H1 (cell line): ENCODE measurements at regions not wholly inside any gene's neighbourhood (a gene's known extent, or its start where the extent isn't known, plus 50 kb on each side); places are given as distances from the start of the nearest gene placed in this dataset.

Source experiments
- NANOG ChIP-seq: IDR thresholded peaks from 2 replicates; pipeline ENCODE4 v1.6.1; 2011; ENCODE audit warnings: low read length, low read depth, mild to moderate bottlenecking, inconsistent platforms; ENCODE audit not compliant: insufficient read depth, poor library complexity, severe bottlenecking
- RNF2 ChIP-seq: fragments of 200-900, 300-1000 bp; sonication (generic); IDR thresholded peaks from 2 replicates; pipeline ENCODE4 v1.7.1; 2016; ENCODE audit warnings: borderline replicate concordance, low read depth, mild to moderate bottlenecking, antibody characterized with exemption, low read length; ENCODE audit not compliant: poor library complexity, severe bottlenecking; ENCODE audit errors: missing control alignments

GRCh38 chr14:41548666-41549065, 58.0 kb upstream of the LRFN5 start (continued):
- TF ChIP-seq RNF2 (no peak), NANOG (no peak)
